A549 (cell line): ENCODE measurements at regions not wholly inside any gene's neighbourhood (a gene's known extent, or its start where the extent isn't known, plus 50 kb on each side); places are given as distances from the start of the nearest gene placed in this dataset.
"Not testable (repeated sequence)": the region's sequence is repeated elsewhere in the genome, so short reads cannot be mapped to it uniquely, and the experiment has no call there.

Experiments
- ATAC-seq, 2 experiments: fragments of 200-7000 bp in 1 of 2; fragments of >200 bp in 1 of 2; cut with Nextera tagmentation in 1 of 2; cut with Tn5 transposase in 1 of 2; 3 replicates each; pipeline versions ENCODE4 v1.8.0 to v1.9.1; 2018 to 2020; ENCODE audit warnings: mild to moderate bottlenecking in 1 of 2, moderate library complexity in 1 of 2
- CTCF ChIA-PET: fragments of 300-600 bp; sonication (Branson Sonifier 250); formaldehyde crosslinking; extraction: SDS; loops from one replicate; lab custom pipeline; 2021; ENCODE audit warnings: antibody characterized with exemption, inconsistent platforms; lab: Yijun Ruan, JAX
- POLR2A ChIA-PET: fragments of 350-600 bp; formaldehyde crosslinking; extraction: SDS; loops from one replicate; lab custom pipeline; 2021; ENCODE audit warnings: antibody characterized with exemption, inconsistent platforms; lab: Yijun Ruan, JAX
- DNase-seq, 2 experiments: peaks; one replicate each; pipeline versions ENCODE4 v3.0.0 to v3.0.0-alpha.2; 2011 to 2016; ENCODE audit warnings: low read depth in 1 of 2, low spot score in 1 of 2
- FAIRE-seq: peaks from 2 replicates; lab custom pipeline; 2011; peaks lifted over from hg19 to GRCh38; lab: Jason Lieb, UNC
- H3K27ac ChIP-seq, 2 experiments: fragments of >200 bp; sonication (Bioruptor Twin); formaldehyde crosslinking; 3 replicates each; pipeline ENCODE4 v1.5.1; 2016 to 2017
- H3K4me1 ChIP-seq: fragments of >200 bp; sonication (Bioruptor Twin); formaldehyde crosslinking; 3 replicates; pipeline ENCODE4 v1.6.1; 2016
- H3K4me2 ChIP-seq: fragments of >200 bp; sonication (Bioruptor Twin); formaldehyde crosslinking; 3 replicates; pipeline ENCODE4 v1.6.1; 2016
- H3K4me3 ChIP-seq: fragments of >200 bp; sonication (Bioruptor Twin); formaldehyde crosslinking; 3 replicates; pipeline ENCODE4 v1.5.1; 2016
- H3K9me3 ChIP-seq: fragments of >200 bp; sonication (Bioruptor Twin); formaldehyde crosslinking; 3 replicates; pipeline ENCODE4 v1.6.1; 2016
- RAD21 ChIP-seq, 2 experiments: fragments of >200 bp in 1 of 2; sonication (Bioruptor Twin) in 1 of 2; formaldehyde crosslinking in 1 of 2; IDR thresholded peaks in 1 of 2; conservative IDR thresholded peaks in 1 of 2; 2 replicates in 1 of 2; 3 replicates in 1 of 2; pipeline ENCODE4 v1.6.1; 2012 to 2018; ENCODE audit warnings: inconsistent platforms in 1 of 2
- WGBS: methylation state at CpG from one replicate; pipeline ENCODE4 v1.1.6; 2017; ENCODE audit errors: missing lambda C conversion rate; 5-methylcytosine and 5-hydroxymethylcytosine counted together

DNA sequence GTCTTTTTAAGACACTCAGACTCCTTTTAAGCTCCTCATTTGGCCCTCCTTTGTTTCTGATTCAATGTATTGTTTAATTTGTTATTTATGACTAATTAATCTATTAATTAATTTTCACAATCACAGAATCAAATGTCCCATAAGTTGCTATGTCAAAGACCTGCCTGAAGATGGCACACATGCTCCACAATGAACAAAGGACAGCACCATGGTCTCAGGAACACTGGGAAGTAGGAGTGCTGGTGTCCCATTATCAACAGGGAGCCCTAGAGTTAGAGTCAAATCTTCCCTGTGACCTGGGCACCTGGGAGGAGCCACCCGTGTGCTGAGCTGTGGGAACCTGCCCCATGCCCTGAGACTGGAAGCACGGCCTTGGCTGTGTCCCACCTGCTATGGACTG lies 1164.3 kb downstream of the RPIA start:
- POLR2A ChIA-PET, H3K4me3 ChIP-seq, H3K4me2 ChIP-seq, ATAC-seq, FAIRE-seq, DNase-seq, H3K9me3 ChIP-seq, H3K27ac ChIP-seq, CTCF ChIA-PET, H3K4me1 ChIP-seq: not testable (repeated sequence)
- no CpG with 5 or more reads among the region's 2 CpGs for WGBS
- TF ChIP-seq RAD21 (conservative IDR thresholded peaks at IDR 0.05 in 1 of 2, IDR thresholded peaks at IDR 0.05 in 1 of 2), result peak in 1 of 2 experiments; percentile 28; a peak in 2 of 5 replicates

DNA sequence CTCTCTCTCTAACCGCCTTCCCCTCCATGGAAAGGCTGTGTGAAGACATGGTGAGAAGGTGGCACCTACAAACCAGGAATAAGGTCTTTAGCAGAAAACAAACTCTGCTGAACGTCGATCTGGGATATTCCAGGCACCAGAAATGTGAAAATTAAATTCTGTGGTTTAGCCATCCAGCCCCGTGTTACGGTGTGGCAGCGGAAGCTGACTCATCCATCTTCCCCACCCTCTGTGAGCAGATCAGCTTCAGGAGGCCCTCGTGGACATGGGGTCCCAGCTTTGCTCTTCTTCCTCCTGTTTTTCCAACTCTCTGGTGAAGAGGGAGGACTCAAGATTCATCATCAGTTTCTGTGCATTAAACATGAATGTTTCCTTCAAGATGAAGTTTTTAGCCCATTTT lies 1164.8 kb downstream of the RPIA start:
- H3K4me2 ChIP-seq, FAIRE-seq, H3K4me3 ChIP-seq, H3K9me3 ChIP-seq, H3K27ac ChIP-seq, ATAC-seq, POLR2A ChIA-PET, DNase-seq, CTCF ChIA-PET, H3K4me1 ChIP-seq: not testable (repeated sequence)
- WGBS, result 33% methylated on average over 4 of the region's 7 CpGs

GRCh38 chr2:89862164-89862563 lies 1170.7 kb downstream of the RPIA start:
- no CpG with 5 or more reads among the region's 5 CpGs for WGBS
- POLR2A ChIA-PET, CTCF ChIA-PET, DNase-seq, H3K4me3 ChIP-seq, H3K4me2 ChIP-seq, H3K27ac ChIP-seq, H3K9me3 ChIP-seq, H3K4me1 ChIP-seq, FAIRE-seq, ATAC-seq: not testable (repeated sequence)

DNA sequence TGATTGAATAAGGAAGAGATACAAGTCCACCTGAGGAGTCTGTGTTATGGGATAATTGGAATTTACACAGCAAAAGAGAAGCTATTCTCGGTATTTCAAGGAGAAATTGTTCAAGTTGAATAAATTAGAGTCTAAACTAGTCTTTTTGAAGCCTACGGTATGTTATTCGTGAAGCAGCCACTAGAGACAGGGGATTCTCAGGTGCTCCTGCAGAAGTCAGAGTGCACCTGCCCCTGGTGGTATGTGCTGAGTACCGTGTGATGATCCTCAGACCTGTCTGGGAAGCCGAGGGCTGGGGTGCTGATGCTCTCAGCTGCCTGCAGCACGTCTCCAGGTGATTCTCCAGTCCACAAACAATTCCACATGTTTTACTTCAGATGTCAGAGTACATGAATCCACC lies 1171.7 kb downstream of the RPIA start:
- POLR2A ChIA-PET, H3K4me1 ChIP-seq, H3K9me3 ChIP-seq, FAIRE-seq, CTCF ChIA-PET, H3K4me2 ChIP-seq, H3K4me3 ChIP-seq, ATAC-seq, DNase-seq, H3K27ac ChIP-seq: not testable (repeated sequence)
- no CpG with 5 or more reads among the region's 6 CpGs for WGBS

- H3K9me3 ChIP-seq, H3K4me3 ChIP-seq, H3K4me1 ChIP-seq, CTCF ChIA-PET, POLR2A ChIA-PET, DNase-seq, H3K4me2 ChIP-seq, FAIRE-seq, H3K27ac ChIP-seq: not testable (repeated sequence)
- ATAC-seq, result peak in 1 of 2 experiments; percentile 41; a peak in 1 of 6 replicates
- WGBS, result 0% methylated on average over 3 of the region's 9 CpGs
Measured at GRCh38 chr2:89874810-89875595, 1183.5 kb downstream of the RPIA start.

DNA sequence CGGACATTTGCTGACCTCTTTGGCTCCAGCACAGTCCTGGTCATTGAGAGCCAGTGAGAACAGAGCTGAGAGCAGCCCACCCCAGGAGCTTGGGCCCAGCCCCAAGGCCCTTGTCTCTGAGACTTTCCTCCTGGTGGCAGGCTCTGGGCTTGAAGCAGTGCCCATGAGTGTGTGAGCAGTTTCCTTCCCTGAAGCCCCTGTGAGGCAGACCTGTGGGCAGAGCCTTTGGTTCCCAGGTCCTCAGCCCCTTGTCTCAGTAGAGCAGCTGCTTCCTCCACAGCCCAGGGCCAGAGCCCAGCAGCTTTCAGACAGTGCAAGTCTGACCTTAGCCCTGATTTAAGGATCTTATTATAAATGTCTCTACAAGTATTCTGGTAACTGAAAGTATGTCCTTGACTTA lies 1185.0 kb downstream of the RPIA start:
- DNase-seq, POLR2A ChIA-PET, ATAC-seq, H3K4me1 ChIP-seq, H3K9me3 ChIP-seq, H3K4me2 ChIP-seq, FAIRE-seq, H3K4me3 ChIP-seq, CTCF ChIA-PET, H3K27ac ChIP-seq: not testable (repeated sequence)
- WGBS, result 0% methylated on average over 1 of the region's 1 CpG

- H3K4me2 ChIP-seq, H3K9me3 ChIP-seq, H3K27ac ChIP-seq, FAIRE-seq, CTCF ChIA-PET, DNase-seq, ATAC-seq, H3K4me1 ChIP-seq, POLR2A ChIA-PET, H3K4me3 ChIP-seq: not testable (repeated sequence)
- 7% methylated on average over 6 of the region's 6 CpGs for WGBS
Measured at GRCh38 chr2:89876878-89877277, 1185.4 kb downstream of the RPIA start.

DNA sequence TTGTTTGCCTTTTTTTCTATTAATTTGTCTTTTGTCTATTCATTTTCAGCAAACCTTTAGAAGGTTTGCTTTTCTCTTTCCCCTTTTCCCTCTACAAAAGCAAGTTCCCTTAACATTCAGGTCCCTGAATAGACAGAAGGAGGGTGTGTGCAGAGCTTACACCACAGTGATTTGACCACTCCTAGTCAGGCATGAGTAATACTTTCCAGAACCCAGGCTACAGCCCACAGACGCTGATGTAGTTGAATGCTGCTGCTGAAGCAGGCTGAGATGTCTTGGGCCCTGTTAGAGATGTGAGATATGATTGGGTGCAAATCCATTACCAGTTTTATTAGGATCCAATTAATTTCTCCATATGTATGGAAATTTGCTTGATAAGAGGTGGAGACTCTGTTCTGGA lies 1191.4 kb downstream of the RPIA start:
- not testable (repeated sequence) for ATAC-seq

DNA sequence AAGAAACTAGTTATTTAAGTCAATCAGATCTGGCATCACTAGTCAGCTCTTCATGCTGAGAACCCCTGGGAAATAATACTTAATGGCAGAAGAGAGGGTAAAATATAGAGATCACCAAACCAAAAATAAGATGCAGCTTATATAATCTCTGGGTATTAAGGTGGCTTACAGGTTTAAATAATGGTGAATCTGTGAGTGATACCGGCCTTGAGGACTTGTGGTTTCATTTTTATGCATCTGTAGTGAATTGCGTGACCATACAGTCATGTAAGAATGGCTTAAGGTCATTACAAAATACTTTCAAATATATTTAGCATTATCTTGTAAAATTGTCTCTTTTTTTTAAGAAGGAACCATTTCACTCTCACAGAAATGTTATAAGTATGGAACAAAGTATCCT lies 1192.2 kb downstream of the RPIA start:
- CTCF ChIA-PET, H3K4me3 ChIP-seq, H3K4me2 ChIP-seq, H3K9me3 ChIP-seq, H3K4me1 ChIP-seq, POLR2A ChIA-PET, ATAC-seq, FAIRE-seq, DNase-seq, H3K27ac ChIP-seq: not testable (repeated sequence)
- 23% methylated on average over 2 of the region's 2 CpGs for WGBS

More for the DNA sequence above, 1191.4 kb downstream of the RPIA start:
- H3K4me2 ChIP-seq, H3K4me1 ChIP-seq, POLR2A ChIA-PET, H3K27ac ChIP-seq, H3K9me3 ChIP-seq, DNase-seq, H3K4me3 ChIP-seq, CTCF ChIA-PET, FAIRE-seq: not testable (repeated sequence)
- 0% methylated on average over 1 of the region's 1 CpG for WGBS

DNA sequence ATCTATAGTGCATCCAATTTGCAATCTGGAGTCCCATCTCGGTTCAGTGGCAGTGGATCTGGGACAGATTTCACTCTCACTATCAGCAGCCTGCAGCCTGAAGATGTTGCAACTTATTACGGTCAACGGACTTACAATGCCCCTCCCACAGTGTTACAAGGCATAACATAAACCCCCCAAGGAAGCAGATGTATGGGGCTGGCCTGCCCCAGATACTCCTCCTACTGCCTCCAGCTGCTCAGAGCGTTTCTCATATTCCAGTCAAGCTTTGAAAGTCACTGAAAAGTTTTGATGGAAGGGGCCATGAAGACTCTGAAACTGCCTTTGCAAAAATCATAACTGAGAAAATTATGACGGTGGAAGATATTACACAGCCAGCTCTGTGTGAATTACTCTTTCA lies 1193.6 kb downstream of the RPIA start:
- H3K27ac ChIP-seq, CTCF ChIA-PET, H3K4me1 ChIP-seq, DNase-seq, POLR2A ChIA-PET, FAIRE-seq, H3K9me3 ChIP-seq, ATAC-seq, H3K4me3 ChIP-seq, H3K4me2 ChIP-seq: not testable (repeated sequence)
- 0% methylated on average over 1 of the region's 5 CpGs for WGBS

GRCh38 chr2:89888693-89889092 lies 1197.2 kb downstream of the RPIA start:
- CTCF ChIA-PET, H3K9me3 ChIP-seq, DNase-seq, ATAC-seq, FAIRE-seq, H3K4me2 ChIP-seq, H3K4me1 ChIP-seq, H3K27ac ChIP-seq, H3K4me3 ChIP-seq, POLR2A ChIA-PET: not testable (repeated sequence)
- WGBS, result no CpG with 5 or more reads among the region's 4 CpGs
